ENCODE measurements at regions not wholly inside any gene's neighbourhood (a gene's known extent, or its start where the extent isn't known, plus 50 kb on each side); places are given as distances from the start of the nearest gene placed in this dataset.
"Not testable (repeated sequence)": the region's sequence is repeated elsewhere in the genome, so short reads cannot be mapped to it uniquely, and the experiment has no call there.

DNA sequence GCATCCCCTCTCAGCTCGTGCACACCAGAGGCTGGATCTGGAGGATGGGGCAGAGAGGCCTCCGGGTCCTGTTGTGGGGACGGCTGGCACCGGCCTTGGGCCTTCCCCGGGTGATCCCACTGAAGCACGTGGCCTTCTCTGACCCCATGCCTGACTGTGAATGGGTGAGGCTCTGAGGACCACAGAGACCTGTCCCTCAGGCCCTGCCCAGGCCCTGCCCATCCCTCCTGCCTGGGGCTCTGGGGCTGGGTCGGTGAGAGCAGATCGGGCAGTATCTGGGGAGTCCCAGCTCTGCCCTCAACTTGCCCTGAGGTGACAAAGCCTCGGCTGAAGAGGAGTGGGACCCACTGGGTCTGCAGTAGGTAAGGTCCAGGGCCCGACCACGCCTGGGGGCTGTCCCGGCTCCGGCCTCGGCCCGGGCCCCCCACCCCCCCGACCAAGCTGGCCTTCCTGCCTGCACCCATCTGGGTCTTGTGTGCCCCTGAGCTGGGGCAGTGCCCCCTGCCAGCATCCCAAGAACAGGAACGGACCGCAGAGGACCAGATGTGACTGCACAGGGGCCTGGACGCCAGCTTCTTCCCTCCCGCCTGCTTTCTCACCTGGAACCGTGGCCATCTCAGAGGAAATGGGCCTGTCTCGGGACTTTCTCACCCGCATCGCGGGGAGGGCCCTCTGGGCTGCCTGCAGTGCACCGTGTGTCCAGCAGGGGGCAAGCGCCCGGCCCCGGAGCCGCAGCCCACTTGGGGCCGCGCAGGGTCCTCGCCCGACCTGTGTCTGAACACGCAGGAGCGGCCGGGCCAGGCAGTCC is 255.9 kb downstream of the PARP8 start:
- in situ Hi-C loops (cut with MboI; ENCODE audit: low pct_unique_long_range_greater_than_20kb, low sequenced_read_pairs, unreplicated experiment) = not testable (repeated sequence)
- DNase-seq (ENCODE audit: low spot score) = peak; percentile 39
- TF ChIP-seq, protein P1, sequence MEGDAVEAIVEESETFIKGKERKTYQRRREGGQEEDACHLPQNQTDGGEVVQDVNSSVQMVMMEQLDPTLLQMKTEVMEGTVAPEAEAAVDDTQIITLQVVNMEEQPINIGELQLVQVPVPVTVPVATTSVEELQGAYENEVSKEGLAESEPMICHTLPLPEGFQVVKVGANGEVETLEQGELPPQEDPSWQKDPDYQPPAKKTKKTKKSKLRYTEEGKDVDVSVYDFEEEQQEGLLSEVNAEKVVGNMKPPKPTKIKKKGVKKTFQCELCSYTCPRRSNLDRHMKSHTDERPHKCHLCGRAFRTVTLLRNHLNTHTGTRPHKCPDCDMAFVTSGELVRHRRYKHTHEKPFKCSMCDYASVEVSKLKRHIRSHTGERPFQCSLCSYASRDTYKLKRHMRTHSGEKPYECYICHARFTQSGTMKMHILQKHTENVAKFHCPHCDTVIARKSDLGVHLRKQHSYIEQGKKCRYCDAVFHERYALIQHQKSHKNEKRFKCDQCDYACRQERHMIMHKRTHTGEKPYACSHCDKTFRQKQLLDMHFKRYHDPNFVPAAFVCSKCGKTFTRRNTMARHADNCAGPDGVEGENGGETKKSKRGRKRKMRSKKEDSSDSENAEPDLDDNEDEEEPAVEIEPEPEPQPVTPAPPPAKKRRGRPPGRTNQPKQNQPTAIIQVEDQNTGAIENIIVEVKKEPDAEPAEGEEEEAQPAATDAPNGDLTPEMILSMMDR (IDR thresholded peaks at IDR 0.05; ENCODE audit: extremely low read depth, insufficient read depth, missing control alignments) = peak; percentile 71

DNA sequence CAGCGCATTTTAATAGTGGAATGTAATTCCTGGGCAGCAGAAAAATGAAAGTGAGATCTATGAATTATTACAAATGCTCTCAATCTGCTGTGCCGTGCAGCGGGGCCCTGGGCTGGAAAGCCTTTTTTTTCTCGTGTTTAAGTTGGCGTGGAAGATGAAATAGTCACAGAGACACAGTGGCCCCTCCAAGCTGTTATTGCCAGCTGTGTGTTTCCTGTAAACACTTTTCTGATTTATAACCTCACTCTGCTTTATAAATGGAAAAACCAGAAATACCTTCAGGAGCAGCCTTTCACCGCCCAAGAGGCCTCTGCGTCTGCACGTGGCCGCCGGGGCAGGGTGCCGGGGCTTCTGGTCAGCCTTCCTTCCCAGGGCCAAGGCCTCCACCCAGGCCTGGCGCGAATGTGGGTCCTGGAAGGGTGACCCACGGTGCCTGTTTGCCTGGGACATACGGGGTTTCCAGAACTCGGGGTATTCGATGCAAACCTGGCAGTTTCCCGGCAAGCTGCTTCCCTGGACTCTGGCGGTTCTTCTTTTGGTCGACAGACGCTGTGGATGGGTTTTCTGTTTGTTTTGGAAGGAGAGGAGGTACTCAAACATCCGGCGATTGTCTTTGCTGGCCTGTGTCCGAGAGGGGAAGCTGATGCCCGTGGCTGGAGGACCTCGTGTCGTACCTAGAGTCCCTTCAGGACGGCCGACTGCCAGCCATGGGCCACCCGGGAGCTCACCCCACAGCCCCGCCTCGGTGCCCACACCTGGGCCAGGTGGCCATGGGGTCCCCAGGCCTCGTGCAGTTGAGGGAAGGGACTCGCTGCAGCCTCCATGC is 256.7 kb downstream of the PARP8 start:
- in situ Hi-C loops (cut with MboI; ENCODE audit: low pct_unique_long_range_greater_than_20kb, low sequenced_read_pairs, unreplicated experiment) = no loop called here
- TF ChIP-seq, protein P1 (IDR thresholded peaks at IDR 0.05; ENCODE audit: extremely low read depth, insufficient read depth, missing control alignments) = no peak
- DNase-seq (ENCODE audit: low spot score) = no peak

DNA sequence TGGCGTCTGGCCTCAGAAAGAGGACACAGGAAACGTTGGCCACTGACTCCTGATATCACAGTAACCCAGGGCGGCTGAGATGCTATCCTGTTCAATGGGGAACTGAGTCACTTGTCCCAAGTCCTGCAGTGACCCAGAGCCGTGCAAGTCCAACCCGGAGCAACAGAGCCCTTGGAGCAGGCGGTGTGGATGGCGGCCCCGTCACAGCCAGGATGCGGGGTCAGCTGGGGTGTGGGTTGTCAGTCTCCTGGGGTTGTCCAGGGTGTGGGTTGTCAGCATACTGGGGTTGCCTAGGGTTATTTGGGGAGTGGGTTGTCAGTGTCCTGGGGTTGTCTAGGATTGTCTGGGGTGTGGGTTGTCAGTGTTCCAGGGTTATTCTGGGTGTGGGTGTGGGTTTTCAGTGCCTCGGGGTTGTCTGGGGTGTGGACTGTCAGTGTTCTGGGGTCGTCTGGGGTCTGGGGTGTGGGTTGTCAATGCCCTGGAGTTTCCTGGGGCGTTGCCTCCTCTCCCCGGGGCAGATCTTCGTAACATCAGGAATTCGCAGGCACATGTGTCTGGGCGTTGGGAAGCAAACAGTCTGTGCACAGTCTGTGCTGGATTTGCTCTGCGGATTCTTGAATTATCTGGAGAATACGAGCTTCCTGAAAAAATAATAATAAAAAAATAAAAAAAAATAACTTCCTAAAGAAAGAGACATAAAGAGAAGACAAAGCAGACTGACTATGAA is 257.5 kb downstream of the PARP8 start:
- no peak for DNase-seq (ENCODE audit: low spot score)
- in situ Hi-C loops (cut with MboI; ENCODE audit: low pct_unique_long_range_greater_than_20kb, low sequenced_read_pairs, unreplicated experiment) = no loop called here
- TF ChIP-seq, protein P1 (IDR thresholded peaks at IDR 0.05; ENCODE audit: extremely low read depth, insufficient read depth, missing control alignments) = no peak

DNA sequence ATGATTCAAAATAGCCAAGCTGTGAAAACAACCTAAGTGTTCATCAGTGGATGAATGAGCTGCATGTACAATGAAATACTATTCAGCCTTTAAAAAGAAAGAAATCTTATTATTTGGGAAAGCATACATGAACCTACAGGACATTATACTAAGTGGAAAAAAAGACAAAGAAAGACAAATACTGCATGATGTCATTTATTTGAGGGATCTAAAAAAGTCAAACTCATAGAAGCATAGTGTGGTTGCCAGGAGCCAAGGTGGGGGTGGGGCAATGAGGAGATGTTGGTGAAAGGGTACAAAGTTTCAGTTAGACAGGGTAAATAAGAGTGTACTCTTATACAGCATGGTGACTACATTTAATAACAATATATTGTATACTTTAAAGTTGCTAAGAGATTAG is 261.5 kb downstream of the PARP8 start:
- DNase-seq (ENCODE audit: low spot score) = no peak
- in situ Hi-C loops (cut with MboI; ENCODE audit: low pct_unique_long_range_greater_than_20kb, low sequenced_read_pairs, unreplicated experiment) = no loop called here
- TF ChIP-seq, protein P1 (IDR thresholded peaks at IDR 0.05; ENCODE audit: extremely low read depth, insufficient read depth, missing control alignments) = no peak

DNA sequence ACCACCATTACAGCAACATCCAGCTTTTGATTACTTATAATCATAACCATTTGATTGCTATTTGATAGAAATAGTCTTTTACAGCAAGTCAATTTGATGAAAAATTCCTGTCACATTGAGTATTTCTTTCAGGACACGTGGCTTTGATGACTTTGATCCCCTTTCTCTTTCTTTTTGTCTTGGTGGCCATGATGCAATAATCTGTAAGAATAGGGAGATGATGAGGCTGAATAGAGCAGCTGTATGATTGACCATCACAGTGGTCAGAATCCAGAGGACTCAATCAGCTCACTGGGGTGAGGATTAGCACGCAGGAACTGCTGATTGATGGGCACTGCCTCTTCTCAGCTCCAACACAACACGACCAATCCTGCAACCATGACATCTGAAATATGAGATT is 262.7 kb downstream of the PARP8 start:
- TF ChIP-seq, protein P1 (IDR thresholded peaks at IDR 0.05; ENCODE audit: extremely low read depth, insufficient read depth, missing control alignments) = no peak
- DNase-seq (ENCODE audit: low spot score) = no peak
- in situ Hi-C loops (cut with MboI; ENCODE audit: low pct_unique_long_range_greater_than_20kb, low sequenced_read_pairs, unreplicated experiment) = no loop called here

DNA sequence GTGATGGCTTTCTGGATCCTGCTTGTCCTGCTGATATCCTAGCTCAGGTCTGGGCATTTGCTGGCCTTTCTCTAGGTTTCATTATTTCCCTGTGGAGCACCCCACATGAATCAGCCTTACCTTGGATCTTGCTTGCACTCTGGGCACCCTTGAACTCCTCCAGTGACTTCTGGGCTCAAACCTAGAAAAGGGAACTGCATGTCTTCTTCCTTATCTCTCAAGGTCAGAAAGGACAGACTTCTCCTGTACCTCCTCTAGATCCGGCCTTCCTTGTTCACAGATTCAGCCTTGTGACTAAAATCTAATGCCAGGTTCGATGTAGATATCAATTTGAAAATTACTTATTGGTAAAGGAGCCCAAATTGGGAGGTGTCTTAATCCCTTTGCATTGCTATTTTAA is 267.9 kb downstream of the PARP8 start:
- DNase-seq (ENCODE audit: low spot score) = no peak
- in situ Hi-C loops (cut with MboI; ENCODE audit: low pct_unique_long_range_greater_than_20kb, low sequenced_read_pairs, unreplicated experiment) = no loop called here

More for the DNA sequence above, 267.9 kb downstream of the PARP8 start:
- TF ChIP-seq, protein P1 (IDR thresholded peaks at IDR 0.05; ENCODE audit: extremely low read depth, insufficient read depth, missing control alignments) = no peak
